CD14-positive monocyte (primary cell): ENCODE measurements at regions not wholly inside any gene's neighbourhood (a gene's known extent, or its start where the extent isn't known, plus 50 kb on each side); places are given as distances from the start of the nearest gene placed in this dataset.

Source experiments
- DNase-seq, 3 donors: peaks; one replicate each; pipeline ENCODE4 v3.0.0-alpha.2; 2011 to 2022
- H2AFZ ChIP-seq: 2 replicates; pipeline ENCODE4 v1.6.0; 2012; ENCODE audit warnings: mild to moderate bottlenecking, low read depth, low read length, inconsistent platforms; ENCODE audit not compliant: insufficient read depth, poor library complexity, severe bottlenecking
- H3K27ac ChIP-seq, 2 donors: 1 replicate in 1 of 2; 2 replicates in 1 of 2; pipeline ENCODE4 v1.5.1; 2012 to 2013; ENCODE audit warnings: low read length in 2 of 2, control low read depth in 1 of 2, inconsistent platforms in 1 of 2, low read depth in 1 of 2, mild to moderate bottlenecking in 1 of 2
- H3K27me3 ChIP-seq, 2 donors: one replicate each; pipeline versions ENCODE4 v1.6.0 to v1.6.1; 2011 to 2013; ENCODE audit warnings: low read length in 2 of 2; ENCODE audit not compliant: control insufficient read depth in 2 of 2, insufficient read depth in 2 of 2
- H3K36me3 ChIP-seq, 2 donors: replicated peaks in 1 of 2; 1 replicate in 1 of 2; 2 replicates in 1 of 2; pipeline versions ENCODE4 v1.5.1 to v1.6.1; 2012 to 2013; ENCODE audit warnings: low read length in 2 of 2, control low read depth in 1 of 2, inconsistent platforms in 1 of 2, mild to moderate bottlenecking in 1 of 2; ENCODE audit not compliant: insufficient read depth in 2 of 2, control insufficient read depth in 1 of 2
- H3K4me1 ChIP-seq, 2 donors: 1 replicate in 1 of 2; 2 replicates in 1 of 2; pipeline versions ENCODE4 v1.5.1 to v1.6.1; 2012 to 2013; ENCODE audit warnings: low read length in 2 of 2, control low read depth in 1 of 2, inconsistent platforms in 1 of 2, mild to moderate bottlenecking in 1 of 2, moderate library complexity in 1 of 2; ENCODE audit not compliant: insufficient read depth in 2 of 2, control insufficient read depth in 1 of 2
- H3K4me2 ChIP-seq: replicated peaks from 2 replicates; pipeline ENCODE3; 2012; ENCODE audit warnings: low read length, moderate library complexity, mild to moderate bottlenecking; ENCODE audit not compliant: poor library complexity, severe bottlenecking; ENCODE audit errors: extremely low read depth
- H3K4me3 ChIP-seq, 3 experiments: fragments of 200-600 bp in 1 of 3; sonication (generic) in 1 of 3; replicated peaks in 1 of 3; 1 replicate in 2 of 3; 2 replicates in 1 of 3; pipeline ENCODE4 v1.5.1; 2011 to 2013; ENCODE audit warnings: low read length in 3 of 3, mild to moderate bottlenecking in 3 of 3, control low read depth in 2 of 3, low read depth in 2 of 3, inconsistent platforms in 1 of 3, moderate library complexity in 1 of 3
- H3K79me2 ChIP-seq: 2 replicates; pipeline ENCODE4 v1.6.0; 2012; ENCODE audit warnings: mild to moderate bottlenecking, control low read depth, inconsistent platforms, low read length, moderate library complexity; ENCODE audit not compliant: insufficient read depth
- H3K9ac ChIP-seq: 2 replicates; pipeline ENCODE4 v1.6.0; 2017; ENCODE audit warnings: low read length, mild to moderate bottlenecking; ENCODE audit not compliant: insufficient read depth, poor library complexity, severe bottlenecking
- H3K9me3 ChIP-seq, 2 donors: replicated peaks in 1 of 2; 1 replicate in 1 of 2; 2 replicates in 1 of 2; pipeline versions ENCODE4 v1.5.1 to v1.6.1; 2012 to 2013; ENCODE audit warnings: low read length in 2 of 2, control low read depth in 1 of 2; ENCODE audit not compliant: control insufficient read depth in 1 of 2, insufficient read depth in 1 of 2
- H4K20me1 ChIP-seq: 2 replicates; pipeline ENCODE4 v1.6.0; 2012; ENCODE audit warnings: mild to moderate bottlenecking, low read length, control low read depth, moderate library complexity; ENCODE audit not compliant: insufficient read depth
- H3K27ac Mint-ChIP-seq, 7 donors: one replicate each; pipeline ENCODE4 v1.8.0; 2020; ENCODE audit warnings: mild to moderate bottlenecking in 7 of 7, mixed read lengths in 7 of 7, moderate library complexity in 6 of 7, inconsistent platforms in 2 of 7
- H3K27me3 Mint-ChIP-seq, 3 donors: one replicate each; pipeline ENCODE4 v1.8.0; 2021 to 2022; ENCODE audit warnings: low read depth in 3 of 3, mild to moderate bottlenecking in 3 of 3, mixed read lengths in 3 of 3, moderate library complexity in 3 of 3, inconsistent platforms in 1 of 3
- H3K36me3 Mint-ChIP-seq, 2 donors: one replicate each; pipeline ENCODE4 v1.8.0; 2020; ENCODE audit warnings: mixed read lengths in 2 of 2, inconsistent platforms in 1 of 2, mild to moderate bottlenecking in 1 of 2
- H3K4me1 Mint-ChIP-seq: one replicate; pipeline ENCODE4 v1.8.0; 2020; ENCODE audit warnings: mild to moderate bottlenecking, mixed read lengths
- H3K4me3 Mint-ChIP-seq, 2 donors: one replicate each; pipeline ENCODE4 v1.8.0; 2020; ENCODE audit warnings: mild to moderate bottlenecking in 2 of 2, mixed read lengths in 2 of 2, moderate library complexity in 1 of 2
- H3K9me3 Mint-ChIP-seq, 7 donors: one replicate each; pipeline ENCODE4 v1.8.0; 2020 to 2022; ENCODE audit warnings: mixed read lengths in 7 of 7, mild to moderate bottlenecking in 6 of 7, moderate library complexity in 6 of 7, inconsistent platforms in 2 of 7
- WGBS: methylation state at CpG from one replicate; pipeline ENCODE4 v1.1.5; 2013; ENCODE audit warnings: missing lambda C conversion rate; ENCODE audit not compliant: insufficient coverage; 5-methylcytosine and 5-hydroxymethylcytosine counted together
- intact Hi-C, 2 donors: fragments of 100-400 bp; cut with micrococcal nuclease; formaldehyde crosslinking; loops; one replicate each; pipeline versions ENCODE4 v1.15.0 to v1.15.1; 2023
- TF ChIP-seq, protein P1 (sequence below): fragments of 200-600 bp; IDR thresholded peaks from one replicate; pipeline ENCODE4 v1.8.0; 2022; ENCODE audit warnings: antibody characterized with exemption, mild to moderate bottlenecking

DNA sequence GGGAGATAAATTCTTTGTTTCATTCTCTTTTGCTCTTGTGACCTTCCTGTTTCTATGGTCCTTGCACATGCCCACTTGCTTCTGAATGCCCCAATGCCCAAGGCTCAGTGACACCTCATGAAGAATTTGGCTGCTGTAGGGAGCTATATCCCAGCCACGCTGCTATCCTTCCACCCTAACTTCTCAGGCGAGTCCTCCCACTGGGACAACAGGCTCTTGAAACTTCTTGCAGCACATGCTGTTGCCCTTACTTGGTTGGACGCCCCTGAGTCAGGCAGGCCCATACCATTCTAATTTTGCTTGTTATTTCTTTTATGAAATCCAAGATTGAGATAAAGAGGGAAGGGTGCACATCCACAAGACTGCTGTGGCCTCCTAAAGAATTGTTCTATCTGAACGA lies 57.6 kb upstream of the BLID start:
- H3K27me3 Mint-ChIP-seq: peaks cover 1 to 3% (median 1%) of the 10 kb centered on the region in 3 donors
- Histone ChIP-seq H3K27me3 (no peaks in the 10 kb centered on the region), H3K4me3 (no peak overlapping the region), H3K9ac (no peak overlapping the region), H3K27ac (no peak overlapping the region), H3K9me3 (no peaks in the 10 kb centered on the region), H3K4me1 (no peaks in the 10 kb centered on the region), H3K4me2 (no peak overlapping the region), H3K79me2 (no peaks in the 10 kb centered on the region), H4K20me1 (no peaks in the 10 kb centered on the region), H2AFZ (no peak overlapping the region), H3K36me3 (no peaks in the 10 kb centered on the region)
- no peak for DNase-seq
- no peaks in the 10 kb centered on the region for H3K4me1 Mint-ChIP-seq
- H3K9me3 Mint-ChIP-seq: peaks cover 0 to 4% (median 0%) of the 10 kb centered on the region in 7 donors
- H3K27ac Mint-ChIP-seq: no peak overlapping the region
- no CpG with 5 or more reads among the region's 4 CpGs for WGBS
- H3K4me3 Mint-ChIP-seq: no peak overlapping the region
- intact Hi-C loops: no loop called here
- H3K36me3 Mint-ChIP-seq: no peaks in the 10 kb centered on the region
- TF ChIP-seq, protein P1, sequence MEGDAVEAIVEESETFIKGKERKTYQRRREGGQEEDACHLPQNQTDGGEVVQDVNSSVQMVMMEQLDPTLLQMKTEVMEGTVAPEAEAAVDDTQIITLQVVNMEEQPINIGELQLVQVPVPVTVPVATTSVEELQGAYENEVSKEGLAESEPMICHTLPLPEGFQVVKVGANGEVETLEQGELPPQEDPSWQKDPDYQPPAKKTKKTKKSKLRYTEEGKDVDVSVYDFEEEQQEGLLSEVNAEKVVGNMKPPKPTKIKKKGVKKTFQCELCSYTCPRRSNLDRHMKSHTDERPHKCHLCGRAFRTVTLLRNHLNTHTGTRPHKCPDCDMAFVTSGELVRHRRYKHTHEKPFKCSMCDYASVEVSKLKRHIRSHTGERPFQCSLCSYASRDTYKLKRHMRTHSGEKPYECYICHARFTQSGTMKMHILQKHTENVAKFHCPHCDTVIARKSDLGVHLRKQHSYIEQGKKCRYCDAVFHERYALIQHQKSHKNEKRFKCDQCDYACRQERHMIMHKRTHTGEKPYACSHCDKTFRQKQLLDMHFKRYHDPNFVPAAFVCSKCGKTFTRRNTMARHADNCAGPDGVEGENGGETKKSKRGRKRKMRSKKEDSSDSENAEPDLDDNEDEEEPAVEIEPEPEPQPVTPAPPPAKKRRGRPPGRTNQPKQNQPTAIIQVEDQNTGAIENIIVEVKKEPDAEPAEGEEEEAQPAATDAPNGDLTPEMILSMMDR: no peak

DNA sequence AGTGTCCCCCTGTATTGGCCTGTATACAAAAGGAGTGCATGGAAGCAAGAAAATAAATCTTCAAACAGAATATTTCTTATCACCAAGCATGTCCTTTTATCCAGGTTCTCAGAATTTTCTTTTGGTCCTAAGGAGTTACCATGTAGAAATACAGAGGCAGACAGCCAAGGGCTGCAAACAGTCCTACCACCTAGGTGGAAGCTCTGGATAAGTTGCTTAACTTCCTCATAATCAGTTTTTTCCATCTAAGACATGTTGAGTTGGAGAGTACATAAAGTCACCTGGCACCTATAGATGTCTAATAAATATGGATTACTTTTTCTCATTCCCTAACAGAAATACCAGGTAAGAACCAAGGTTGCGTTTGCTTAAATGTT lies 57.0 kb upstream of the BLID start:
- WGBS: 100% methylated on average over 1 of the region's 1 CpG
- no peak overlapping the region for H3K4me3 ChIP-seq
- H3K4me2 ChIP-seq: no peak overlapping the region
- H3K36me3 Mint-ChIP-seq: no peaks in the 10 kb centered on the region
- no peaks in the 10 kb centered on the region for H3K27me3 ChIP-seq
- no peaks in the 10 kb centered on the region for H3K4me1 Mint-ChIP-seq
- peaks cover 1 to 3% (median 1%) of the 10 kb centered on the region in 3 donors for H3K27me3 Mint-ChIP-seq
- H3K9ac ChIP-seq: no peak overlapping the region
- no peaks in the 10 kb centered on the region for H3K9me3 ChIP-seq
- no peak overlapping the region for H3K27ac ChIP-seq
- no peaks in the 10 kb centered on the region for H4K20me1 ChIP-seq
- no peak for DNase-seq
- no peak overlapping the region for H2AFZ ChIP-seq
- TF ChIP-seq, protein P1: no peak
- H3K27ac Mint-ChIP-seq: no peak overlapping the region
- no peaks in the 10 kb centered on the region for H3K36me3 ChIP-seq
- peaks cover 0 to 4% (median 0%) of the 10 kb centered on the region in 7 donors for H3K9me3 Mint-ChIP-seq
- intact Hi-C loops: no loop called here
- H3K4me3 Mint-ChIP-seq: no peak overlapping the region
- H3K4me1 ChIP-seq: no peaks in the 10 kb centered on the region
- no peaks in the 10 kb centered on the region for H3K79me2 ChIP-seq
